ENCODE measurements at regions not wholly inside any gene's neighbourhood (a gene's known extent, or its start where the extent isn't known, plus 50 kb on each side); places are given as distances from the start of the nearest gene placed in this dataset.

DNA sequence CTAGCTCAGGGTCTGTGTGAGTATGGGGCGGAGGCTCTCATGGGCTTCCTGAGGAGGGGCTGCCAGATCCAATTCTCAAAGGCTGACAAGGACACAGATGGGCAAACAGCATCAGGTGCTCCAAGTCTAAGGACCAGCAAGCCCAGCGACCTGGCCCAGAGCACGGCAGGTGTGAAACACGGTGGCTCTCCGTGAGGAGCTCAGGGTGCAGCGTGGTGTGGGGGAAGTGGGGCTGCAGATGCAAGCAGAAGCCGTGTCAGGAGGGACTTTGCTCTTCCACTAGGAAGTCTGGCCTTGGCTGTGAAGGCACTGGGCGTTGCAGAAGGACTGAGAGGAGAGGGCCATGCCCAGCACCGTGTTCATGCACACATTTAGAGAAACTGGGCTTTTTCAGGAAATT is 420.0 kb downstream of the GADD45G start:
- no peak for TF ChIP-seq GATA2 (IDR thresholded peaks at IDR 0.05; ENCODE audit: low read depth, low read length)
- no peak for TF ChIP-seq GATA3 (IDR thresholded peaks at IDR 0.05; ENCODE audit: low read depth, low read length)

All from SH-SY5Y (cell line).